Hepatocyte (in vitro differentiated cells): ENCODE measurements at regions not wholly inside any gene's neighbourhood (a gene's known extent, or its start where the extent isn't known, plus 50 kb on each side); places are given as distances from the start of the nearest gene placed in this dataset.

ENCODE experiments used
- DNase-seq: peaks from one replicate; pipeline ENCODE4 v3.0.0-alpha.2; 2016; ENCODE audit warnings: low spot score
- H2AFZ ChIP-seq: fragments of 200-600 bp; sonication (generic); 2 replicates; pipeline ENCODE4 v1.6.0; 2016; ENCODE audit warnings: antibody characterized with exemption, mild to moderate bottlenecking
- H3K27ac ChIP-seq: fragments of 200-600 bp; sonication (generic); 2 replicates; pipeline ENCODE4 v1.5.1; 2016; ENCODE audit warnings: mild to moderate bottlenecking
- H3K27me3 ChIP-seq: fragments of 200-600 bp; sonication (generic); 2 replicates; pipeline ENCODE4 v1.6.1; 2016
- H3K36me3 ChIP-seq: fragments of 200-600 bp; sonication (generic); replicated peaks from 2 replicates; pipeline ENCODE4 v1.5.1; 2016; ENCODE audit warnings: low read depth; ENCODE audit not compliant: insufficient read depth
- H3K4me1 ChIP-seq: fragments of 200-600 bp; sonication (generic); 2 replicates; pipeline ENCODE4 v1.5.1; 2016; ENCODE audit warnings: mild to moderate bottlenecking, moderate library complexity; ENCODE audit not compliant: insufficient read depth
- H3K4me2 ChIP-seq: fragments of 200-600 bp; sonication (generic); 2 replicates; pipeline ENCODE4 v1.6.0; 2016
- H3K4me3 ChIP-seq: fragments of 200-600 bp; sonication (generic); 2 replicates; pipeline ENCODE4 v1.5.1; 2016; ENCODE audit warnings: mild to moderate bottlenecking
- H3K79me2 ChIP-seq: fragments of 200-600 bp; sonication (generic); 2 replicates; pipeline ENCODE4 v1.6.0; 2017; ENCODE audit warnings: mild to moderate bottlenecking
- H3K9me2 ChIP-seq: fragments of 200-600 bp; sonication (generic); replicated peaks from 2 replicates; pipeline ENCODE4 v1.6.0; 2017; ENCODE audit warnings: mild to moderate bottlenecking; ENCODE audit not compliant: insufficient read depth
- H3K9me3 ChIP-seq: fragments of 200-600 bp; sonication (generic); 2 replicates; pipeline ENCODE4 v1.5.1; 2016; ENCODE audit warnings: low read depth, mild to moderate bottlenecking
- H4K20me1 ChIP-seq: fragments of 200-600 bp; sonication (generic); 2 replicates; pipeline ENCODE4 v1.6.0; 2016; ENCODE audit warnings: mild to moderate bottlenecking; ENCODE audit not compliant: insufficient read depth, poor library complexity, severe bottlenecking
- EZH2 ChIP-seq: fragments of 200-600 bp; sonication (generic); IDR thresholded peaks from 2 replicates; pipeline ENCODE4 v1.6.1; 2016; ENCODE audit warnings: antibody characterized with exemption, mild to moderate bottlenecking, borderline replicate concordance
- EZH2phosphoT487 ChIP-seq: fragments of 200-600 bp; sonication (generic); IDR thresholded peaks from one replicate; pipeline ENCODE4 v1.6.1; 2018; ENCODE audit warnings: antibody characterized with exemption, mild to moderate bottlenecking, low read depth, moderate library complexity; ENCODE audit not compliant: unreplicated experiment, severe bottlenecking
- WGBS: methylation state at CpG from one replicate; pipeline ENCODE4 v1.1.6; 2016; ENCODE audit warnings: low lambda C conversion rate; ENCODE audit errors: missing lambda C conversion rate; 5-methylcytosine and 5-hydroxymethylcytosine counted together
- TF ChIP-seq, protein P1 (sequence below): fragments of 200-600 bp; sonication (generic); IDR thresholded peaks from 2 replicates; pipeline ENCODE4 v1.5.1; 2016; ENCODE audit warnings: antibody characterized with exemption, mild to moderate bottlenecking; ENCODE audit not compliant: poor library complexity

DNA sequence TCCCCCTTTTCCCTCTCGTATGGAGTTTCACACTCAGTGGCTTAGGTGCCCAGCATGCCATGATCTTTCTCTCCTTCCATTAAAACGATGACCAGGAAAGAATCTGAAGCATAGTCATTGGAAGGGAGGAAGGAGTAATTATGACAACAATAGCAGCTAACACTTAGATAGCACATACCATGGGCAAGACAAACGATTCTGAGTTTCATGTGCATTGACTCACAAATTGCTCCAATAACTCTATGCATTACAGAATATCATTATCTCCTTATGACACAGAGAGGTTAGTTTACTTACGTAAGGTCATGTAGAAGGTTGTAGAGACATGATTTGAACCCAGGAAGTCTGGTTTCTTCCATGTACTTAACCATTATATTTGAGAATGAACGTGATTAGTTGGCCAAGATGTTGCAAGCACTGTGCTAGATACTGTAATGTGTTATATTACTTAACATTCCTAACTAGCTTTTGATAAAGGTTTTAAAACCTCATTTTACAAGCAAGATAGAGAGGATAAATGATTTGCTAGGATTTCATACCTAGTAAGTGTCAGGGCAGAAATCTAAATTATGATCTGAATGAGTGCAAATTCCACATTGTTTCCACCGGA lies 162.4 kb downstream of the CAND1 start:
- H3K4me3 ChIP-seq, result no peak overlapping the region
- no peak for DNase-seq
- peaks cover 45% of the 10 kb centered on the region for H3K4me1 ChIP-seq
- H4K20me1 ChIP-seq, result no peaks in the 10 kb centered on the region
- H3K27ac ChIP-seq, result peak overlapping the region; percentile 67
- WGBS, result 53% methylated on average over 6 of the region's 6 CpGs
- H2AFZ ChIP-seq, result no peak overlapping the region
- H3K9me2 ChIP-seq, result no peaks in the 10 kb centered on the region
- H3K27me3 ChIP-seq, result no peaks in the 10 kb centered on the region
- TF ChIP-seq EZH2 (no peak), EZH2phosphoT487 (no peak)
- TF ChIP-seq, protein P1, sequence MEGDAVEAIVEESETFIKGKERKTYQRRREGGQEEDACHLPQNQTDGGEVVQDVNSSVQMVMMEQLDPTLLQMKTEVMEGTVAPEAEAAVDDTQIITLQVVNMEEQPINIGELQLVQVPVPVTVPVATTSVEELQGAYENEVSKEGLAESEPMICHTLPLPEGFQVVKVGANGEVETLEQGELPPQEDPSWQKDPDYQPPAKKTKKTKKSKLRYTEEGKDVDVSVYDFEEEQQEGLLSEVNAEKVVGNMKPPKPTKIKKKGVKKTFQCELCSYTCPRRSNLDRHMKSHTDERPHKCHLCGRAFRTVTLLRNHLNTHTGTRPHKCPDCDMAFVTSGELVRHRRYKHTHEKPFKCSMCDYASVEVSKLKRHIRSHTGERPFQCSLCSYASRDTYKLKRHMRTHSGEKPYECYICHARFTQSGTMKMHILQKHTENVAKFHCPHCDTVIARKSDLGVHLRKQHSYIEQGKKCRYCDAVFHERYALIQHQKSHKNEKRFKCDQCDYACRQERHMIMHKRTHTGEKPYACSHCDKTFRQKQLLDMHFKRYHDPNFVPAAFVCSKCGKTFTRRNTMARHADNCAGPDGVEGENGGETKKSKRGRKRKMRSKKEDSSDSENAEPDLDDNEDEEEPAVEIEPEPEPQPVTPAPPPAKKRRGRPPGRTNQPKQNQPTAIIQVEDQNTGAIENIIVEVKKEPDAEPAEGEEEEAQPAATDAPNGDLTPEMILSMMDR, result no peak
- no peaks in the 10 kb centered on the region for H3K79me2 ChIP-seq
- H3K4me2 ChIP-seq, result no peak overlapping the region
- no peaks in the 10 kb centered on the region for H3K36me3 ChIP-seq
- no peaks in the 10 kb centered on the region for H3K9me3 ChIP-seq

- 92% methylated on average over 6 of the region's 6 CpGs for WGBS
- H3K4me1 ChIP-seq, result peaks cover 27% of the 10 kb centered on the region
- no peak for DNase-seq
- H3K27me3 ChIP-seq, result no peaks in the 10 kb centered on the region
- H3K9me3 ChIP-seq, result no peaks in the 10 kb centered on the region
- no peaks in the 10 kb centered on the region for H3K79me2 ChIP-seq
- H3K27ac ChIP-seq, result peak overlapping the region; percentile 74
- no peaks in the 10 kb centered on the region for H4K20me1 ChIP-seq
- no peaks in the 10 kb centered on the region for H3K36me3 ChIP-seq
- no peak overlapping the region for H3K4me2 ChIP-seq
- TF ChIP-seq EZH2, result no peak
- H2AFZ ChIP-seq, result no peak overlapping the region
- no peak overlapping the region for H3K4me3 ChIP-seq
- no peaks in the 10 kb centered on the region for H3K9me2 ChIP-seq
Measured at GRCh38 chr12:67433385-67434175, 164.4 kb downstream of the CAND1 start.

GRCh38 chr12:67434671-67435370 lies 165.7 kb downstream of the CAND1 start:
- WGBS, result 79% methylated on average over 3 of the region's 3 CpGs
- no peaks in the 10 kb centered on the region for H3K9me2 ChIP-seq
- H3K9me3 ChIP-seq, result no peaks in the 10 kb centered on the region
- no peaks in the 10 kb centered on the region for H3K27me3 ChIP-seq
- H3K27ac ChIP-seq, result peak overlapping the region; percentile 74
- H3K4me3 ChIP-seq, result no peak overlapping the region
- H3K4me1 ChIP-seq, result peaks cover 27% of the 10 kb centered on the region
- H3K36me3 ChIP-seq, result no peaks in the 10 kb centered on the region
- H2AFZ ChIP-seq, result no peak overlapping the region
- H3K79me2 ChIP-seq, result no peaks in the 10 kb centered on the region
- peak; percentile 66 for DNase-seq
- no peaks in the 10 kb centered on the region for H4K20me1 ChIP-seq
- TF ChIP-seq EZH2phosphoT487, result no peak
- TF ChIP-seq EZH2, result no peak
- no peak overlapping the region for H3K4me2 ChIP-seq

GRCh38 chr12:67436230-67436629 lies 167.1 kb downstream of the CAND1 start:
- H3K36me3 ChIP-seq, result no peaks in the 10 kb centered on the region
- 33% methylated on average over 2 of the region's 2 CpGs for WGBS
- H3K27ac ChIP-seq, result peak overlapping the region; percentile 74

More at GRCh38 chr12:67436230-67436629, 167.1 kb downstream of the CAND1 start:
- no peaks in the 10 kb centered on the region for H3K27me3 ChIP-seq
- no peaks in the 10 kb centered on the region for H3K79me2 ChIP-seq
- no peaks in the 10 kb centered on the region for H3K9me3 ChIP-seq
- TF ChIP-seq EZH2, result no peak
- no peak for TF ChIP-seq EZH2phosphoT487
- TF ChIP-seq, protein P1, result no peak
- DNase-seq, result no peak
- H2AFZ ChIP-seq, result no peak overlapping the region
- peaks cover 21% of the 10 kb centered on the region for H3K4me1 ChIP-seq
- H4K20me1 ChIP-seq, result no peaks in the 10 kb centered on the region
- no peak overlapping the region for H3K4me2 ChIP-seq
- H3K9me2 ChIP-seq, result no peaks in the 10 kb centered on the region
- no peak overlapping the region for H3K4me3 ChIP-seq
